Urinary bladder (tissue), 3 donors: ENCODE measurements at regions not wholly inside any gene's neighbourhood (a gene's known extent, or its start where the extent isn't known, plus 50 kb on each side); places are given as distances from the start of the nearest gene placed in this dataset.

Source experiments
- DNase-seq: peaks from one replicate; pipeline ENCODE4 v3.0.0-alpha.2; 2015; ENCODE audit errors: extremely low spot score
- H3K27ac ChIP-seq: one replicate; pipeline ENCODE4 v1.5.1; 2013; ENCODE audit warnings: low read depth, mild to moderate bottlenecking, moderate library complexity
- H3K36me3 ChIP-seq: one replicate; pipeline ENCODE4 v1.6.1; 2013; ENCODE audit warnings: mild to moderate bottlenecking, moderate library complexity; ENCODE audit not compliant: insufficient read depth
- H3K4me1 ChIP-seq: one replicate; pipeline ENCODE4 v1.6.1; 2013; ENCODE audit warnings: mild to moderate bottlenecking, moderate library complexity; ENCODE audit not compliant: insufficient read depth
- H3K4me3 ChIP-seq: one replicate; pipeline ENCODE4 v1.5.1; 2013; ENCODE audit warnings: low read depth, low read length
- WGBS: extraction: QIAGEN DNeasy Blood & Tissue Kit; methylation state at CpG from one replicate; pipeline ENCODE4 v1.1.7; 2013; 5-methylcytosine and 5-hydroxymethylcytosine counted together
- donor health status: healthy with polysubstance abuse.
- donor health status: healthy.

DNA sequence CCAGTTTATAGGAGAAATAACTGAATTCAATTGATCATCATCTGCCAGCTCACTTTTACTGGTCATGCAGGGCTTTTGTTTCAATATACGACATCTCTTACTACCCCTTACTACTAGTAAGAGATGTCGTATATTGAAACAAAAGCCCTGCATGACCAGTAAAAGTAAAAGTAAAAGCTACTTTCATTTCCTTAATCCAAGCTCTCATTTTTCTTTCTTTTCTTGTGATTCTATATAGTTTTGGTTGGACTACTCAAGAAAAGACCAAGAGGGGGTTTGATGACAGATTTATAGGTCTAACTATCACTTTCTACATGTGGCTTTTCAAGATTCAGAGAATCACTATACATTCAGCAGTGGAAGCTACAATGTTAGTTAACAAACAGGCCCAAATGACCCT is 1237.3 kb downstream of the ROBO2 start:
- WGBS, result 91% methylated on average over 2 of the region's 2 CpGs
- Histone ChIP-seq H3K4me1 (no peaks in the 10 kb centered on the region), H3K36me3 (no peaks in the 10 kb centered on the region), H3K27ac (no peak overlapping the region), H3K4me3 (no peak overlapping the region)
- DNase-seq, result no peak

DNA sequence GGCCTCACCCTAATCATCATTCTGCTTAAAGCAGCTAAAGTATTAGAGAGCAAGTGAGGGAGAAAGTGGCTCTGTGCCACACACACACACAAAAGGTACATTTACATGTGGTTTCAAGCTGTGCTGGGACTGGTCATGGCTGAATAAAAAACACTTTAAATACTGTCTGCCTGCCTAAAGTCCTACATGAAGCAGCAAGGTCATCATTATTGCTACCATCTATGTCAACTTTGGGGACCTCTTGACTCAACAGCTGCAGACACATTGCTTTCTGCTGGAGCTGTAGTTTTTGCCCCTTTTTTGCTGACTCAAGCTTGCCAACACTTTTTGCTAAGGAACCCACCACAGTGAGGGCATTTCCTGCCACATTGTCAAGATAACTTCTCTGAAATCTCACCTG is 1237.9 kb downstream of the ROBO2 start:
- Histone ChIP-seq H3K27ac (no peak overlapping the region), H3K4me3 (no peak overlapping the region), H3K36me3 (no peaks in the 10 kb centered on the region), H3K4me1 (no peaks in the 10 kb centered on the region)
- DNase-seq, result no peak

DNA sequence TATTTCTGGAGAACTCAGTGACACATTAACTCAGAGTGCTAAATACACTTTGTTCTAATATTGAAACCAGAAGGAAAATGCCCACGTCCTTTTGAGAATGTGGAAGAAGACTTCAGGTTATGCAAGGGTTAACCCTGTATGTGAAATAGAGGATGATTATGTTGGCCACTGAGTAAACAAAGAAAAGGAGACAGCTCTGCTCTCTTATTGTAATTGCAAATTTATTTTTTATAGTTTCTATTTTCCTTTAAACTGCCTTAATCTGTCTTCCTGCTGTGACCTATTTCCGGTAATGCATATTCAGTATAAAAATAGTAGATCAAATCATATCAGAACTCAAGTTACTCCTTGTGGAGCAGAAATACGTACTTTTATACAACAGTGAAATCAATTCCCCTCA is 1239.2 kb downstream of the ROBO2 start:
- DNase-seq, result no peak
- Histone ChIP-seq H3K27ac (no peak overlapping the region), H3K4me1 (no peaks in the 10 kb centered on the region), H3K36me3 (no peaks in the 10 kb centered on the region), H3K4me3 (no peak overlapping the region)
- WGBS, result 82% methylated on average over 3 of the region's 3 CpGs

DNA sequence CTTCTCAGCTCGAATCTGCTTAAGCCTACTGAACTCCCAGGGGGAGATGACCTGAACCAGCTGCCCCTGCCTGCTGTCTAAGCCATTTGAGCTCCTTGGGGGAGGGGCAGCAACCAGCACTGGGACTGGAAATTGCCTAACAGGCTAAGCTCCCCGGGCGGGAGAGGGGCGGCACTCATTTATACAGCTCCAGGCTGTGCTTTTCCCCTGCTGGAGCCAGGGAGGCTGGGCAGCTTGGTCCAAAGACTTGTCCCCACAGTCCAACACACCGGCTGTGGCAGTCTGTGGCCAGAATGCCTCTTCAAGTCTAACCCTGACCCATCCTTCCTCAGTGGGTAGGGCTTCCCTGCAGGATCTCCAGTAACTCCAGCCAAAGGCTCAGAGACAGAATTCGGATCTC is 1241.5 kb downstream of the ROBO2 start:
- Histone ChIP-seq H3K4me3 (no peak overlapping the region), H3K27ac (no peak overlapping the region), H3K4me1 (no peaks in the 10 kb centered on the region), H3K36me3 (no peaks in the 10 kb centered on the region)
- no peak for DNase-seq
- 89% methylated on average over 6 of the region's 6 CpGs for WGBS

DNA sequence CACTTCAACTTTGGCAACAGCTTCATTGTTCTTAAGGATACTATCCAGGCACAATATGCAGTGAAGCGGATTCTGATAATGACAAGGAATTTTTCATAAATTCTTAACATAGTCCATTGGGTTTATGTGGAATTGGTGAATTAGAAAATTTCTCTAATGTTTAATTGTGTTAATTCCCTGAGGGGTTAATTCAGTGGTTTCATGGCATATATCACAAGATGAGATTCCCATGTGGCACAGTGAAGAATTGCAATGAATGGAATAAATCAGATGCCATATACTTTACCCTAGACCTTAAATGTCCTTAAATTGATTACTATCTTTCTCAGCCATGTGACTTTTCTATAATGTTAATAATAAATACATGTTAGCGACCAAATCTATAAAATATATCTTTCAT is 1244.1 kb downstream of the ROBO2 start:
- Histone ChIP-seq H3K4me3 (no peak overlapping the region), H3K4me1 (no peaks in the 10 kb centered on the region), H3K27ac (no peak overlapping the region), H3K36me3 (no peaks in the 10 kb centered on the region)
- 91% methylated on average over 2 of the region's 2 CpGs for WGBS
- DNase-seq, result no peak

DNA sequence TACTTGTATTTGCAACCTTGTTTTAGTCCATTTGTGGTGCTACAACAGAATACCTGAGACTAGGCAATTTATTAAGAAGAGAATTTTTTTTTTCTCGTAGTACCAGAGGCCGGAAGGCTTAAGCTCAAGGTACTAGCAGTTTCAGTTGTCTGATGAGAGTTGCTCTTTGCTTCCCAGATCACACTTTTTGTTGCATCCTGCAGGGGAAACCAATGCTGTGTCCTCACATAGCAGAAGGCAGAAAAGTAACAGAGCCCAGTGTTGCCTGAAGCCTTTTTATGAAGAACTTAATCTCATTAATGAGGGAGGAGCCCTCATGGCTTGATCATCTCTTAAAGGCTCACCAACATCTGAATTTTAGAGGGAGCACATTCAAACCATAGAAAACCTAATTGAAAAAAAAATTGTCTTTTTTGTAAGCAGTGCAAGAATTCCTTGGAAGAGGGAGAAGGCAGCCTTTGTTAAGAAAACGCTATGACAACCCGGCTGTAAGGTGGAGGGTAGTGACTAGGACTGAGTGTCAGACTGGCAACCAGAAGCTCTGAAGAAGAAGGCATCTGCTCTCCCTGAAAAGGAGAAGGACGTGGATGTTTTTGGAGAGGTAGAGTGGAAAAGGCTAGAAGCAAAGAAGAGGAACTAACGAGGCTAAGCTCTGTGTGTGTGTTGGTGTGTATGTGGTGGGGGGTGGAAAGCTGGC is 1245.3 kb downstream of the ROBO2 start:
- Histone ChIP-seq H3K27ac (no peak overlapping the region), H3K4me3 (no peak overlapping the region), H3K36me3 (no peaks in the 10 kb centered on the region), H3K4me1 (no peaks in the 10 kb centered on the region)
- DNase-seq, result no peak
- 82% methylated on average over 6 of the region's 6 CpGs for WGBS

DNA sequence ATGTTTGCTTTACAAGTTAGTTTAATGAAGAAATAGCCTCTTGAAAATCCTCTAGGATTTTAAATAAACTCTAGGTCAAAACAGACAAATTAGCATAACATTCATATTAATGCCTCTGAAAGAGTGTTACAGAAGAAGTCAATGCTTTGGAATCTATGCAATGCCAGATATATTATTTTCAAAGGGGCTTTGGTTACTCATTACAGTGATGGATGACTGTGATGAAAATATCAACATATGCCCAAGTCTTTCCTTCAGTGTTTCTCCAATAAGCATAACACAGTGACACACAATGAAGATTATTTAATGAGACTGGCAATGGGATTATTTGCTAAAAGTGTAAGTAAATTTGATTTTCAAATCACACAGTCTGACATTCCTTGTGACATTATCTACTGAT is 1247.2 kb downstream of the ROBO2 start:
- DNase-seq, result no peak
- no peak overlapping the region for H3K4me3 ChIP-seq
- no peak overlapping the region for H3K27ac ChIP-seq
- no peaks in the 10 kb centered on the region for H3K4me1 ChIP-seq
- H3K36me3 ChIP-seq, result no peaks in the 10 kb centered on the region

DNA sequence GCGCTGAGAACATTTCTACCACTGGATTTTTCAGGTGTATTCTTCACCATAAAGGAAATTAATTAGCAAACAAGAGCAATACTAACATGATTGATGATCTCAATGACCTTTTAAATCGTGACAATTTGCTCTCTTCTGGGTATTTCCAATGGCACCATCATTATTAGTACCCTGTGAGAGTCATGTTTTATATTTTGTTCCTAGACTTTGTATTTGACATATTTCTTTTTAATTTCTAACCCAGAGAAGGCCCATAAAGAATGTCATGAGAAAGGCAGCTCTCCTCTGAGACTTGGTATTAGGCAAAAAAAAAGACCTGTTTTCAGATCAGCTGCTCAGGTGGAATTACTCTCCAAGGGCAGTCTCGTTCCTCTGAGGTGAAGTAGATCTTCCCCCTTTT is 1253.4 kb downstream of the ROBO2 start:
- H3K27ac ChIP-seq, result no peak overlapping the region
- DNase-seq, result no peak
- no peaks in the 10 kb centered on the region for H3K36me3 ChIP-seq
- no peaks in the 10 kb centered on the region for H3K4me1 ChIP-seq
- no peak overlapping the region for H3K4me3 ChIP-seq
- WGBS, result 85% methylated on average over 3 of the region's 3 CpGs

DNA sequence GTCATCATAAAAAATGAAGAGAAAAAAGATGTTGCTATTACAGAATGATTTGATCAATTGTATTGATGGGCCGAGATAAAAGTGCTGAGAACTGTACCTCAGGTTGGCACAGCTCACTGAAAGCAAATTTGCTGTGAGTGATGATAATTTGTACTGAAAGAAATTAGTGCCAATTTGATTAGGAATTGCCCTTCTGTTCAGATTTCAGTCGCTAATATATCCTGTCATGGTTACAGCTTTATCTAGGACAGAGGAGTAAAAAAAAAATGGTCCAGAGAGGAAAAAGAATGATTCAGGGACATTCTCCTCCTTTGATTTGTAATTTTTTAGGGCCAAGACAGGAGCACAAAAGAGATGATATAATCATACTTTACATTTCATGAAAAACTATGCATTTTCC is 1264.2 kb downstream of the ROBO2 start:
- no peak overlapping the region for H3K27ac ChIP-seq
- 93% methylated on average over 2 of the region's 2 CpGs for WGBS
- no peaks in the 10 kb centered on the region for H3K4me1 ChIP-seq
- H3K4me3 ChIP-seq, result no peak overlapping the region
- no peaks in the 10 kb centered on the region for H3K36me3 ChIP-seq
- DNase-seq, result no peak

DNA sequence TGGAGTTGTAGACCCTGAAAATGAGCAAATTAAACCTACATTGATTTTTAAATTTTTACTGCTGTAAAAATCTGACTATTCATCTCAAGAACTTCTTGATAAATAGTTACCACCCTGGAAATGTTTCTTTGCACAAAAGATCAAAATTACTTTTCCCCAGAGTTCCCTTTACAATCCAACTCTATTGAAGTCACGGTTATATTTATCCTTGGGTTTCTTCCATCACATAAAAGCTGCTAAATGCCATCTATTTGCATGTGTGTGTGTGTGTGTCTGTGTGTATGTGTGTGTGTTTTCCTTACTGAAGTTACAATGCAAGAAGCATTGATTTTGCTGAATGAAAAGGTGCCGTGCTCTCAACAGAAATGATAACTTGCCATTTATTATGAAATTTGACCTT is 1273.0 kb downstream of the ROBO2 start:
- 91% methylated on average over 2 of the region's 2 CpGs for WGBS
- Histone ChIP-seq H3K27ac (no peak overlapping the region), H3K36me3 (no peaks in the 10 kb centered on the region), H3K4me3 (no peak overlapping the region), H3K4me1 (no peaks in the 10 kb centered on the region)
- no peak for DNase-seq

DNA sequence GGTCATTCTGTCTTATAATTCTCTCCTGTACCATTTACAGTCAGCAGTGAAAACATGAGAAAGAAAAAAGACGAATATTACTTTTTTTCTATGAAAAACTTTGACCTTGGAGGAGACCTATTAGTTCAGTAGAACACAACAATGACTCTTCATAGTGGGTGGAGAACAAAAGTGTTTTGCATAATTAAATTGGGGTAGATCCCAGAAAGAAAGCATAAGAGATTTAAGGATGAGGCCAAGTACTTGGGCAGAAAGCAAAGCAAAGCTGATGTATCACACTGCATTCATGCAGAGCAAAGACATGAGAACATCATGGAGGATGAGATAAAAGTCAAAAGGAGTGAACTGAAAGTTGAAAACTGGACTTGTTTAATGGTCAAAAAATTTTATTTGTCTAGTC is 1273.4 kb downstream of the ROBO2 start:
- Histone ChIP-seq H3K4me1 (no peaks in the 10 kb centered on the region), H3K4me3 (no peak overlapping the region), H3K27ac (no peak overlapping the region), H3K36me3 (no peaks in the 10 kb centered on the region)
- DNase-seq, result no peak
- 89% methylated on average over 1 of the region's 1 CpG for WGBS

DNA sequence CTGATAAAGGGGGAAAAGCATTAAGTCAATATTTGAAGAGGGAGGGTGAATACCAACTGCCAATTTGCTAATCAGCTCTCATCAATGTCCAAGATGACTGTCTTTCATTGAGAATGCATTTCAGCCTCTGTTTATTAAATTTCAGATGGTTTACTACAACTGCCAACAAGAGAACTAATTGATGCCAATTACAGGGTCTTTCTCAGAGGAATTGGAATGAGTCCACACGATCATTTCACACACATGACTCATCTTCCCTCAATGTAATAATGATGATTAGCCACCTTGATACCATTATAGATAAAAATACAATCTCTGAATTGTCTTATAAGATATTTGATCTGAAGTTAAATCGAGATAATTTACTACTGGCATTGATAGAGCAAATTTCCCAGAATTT is 1274.4 kb downstream of the ROBO2 start:
- H3K36me3 ChIP-seq, result no peaks in the 10 kb centered on the region
- H3K4me3 ChIP-seq, result no peak overlapping the region
- no peaks in the 10 kb centered on the region for H3K4me1 ChIP-seq
- H3K27ac ChIP-seq, result no peak overlapping the region
- DNase-seq, result no peak
- WGBS, result 75% methylated on average over 2 of the region's 2 CpGs

DNA sequence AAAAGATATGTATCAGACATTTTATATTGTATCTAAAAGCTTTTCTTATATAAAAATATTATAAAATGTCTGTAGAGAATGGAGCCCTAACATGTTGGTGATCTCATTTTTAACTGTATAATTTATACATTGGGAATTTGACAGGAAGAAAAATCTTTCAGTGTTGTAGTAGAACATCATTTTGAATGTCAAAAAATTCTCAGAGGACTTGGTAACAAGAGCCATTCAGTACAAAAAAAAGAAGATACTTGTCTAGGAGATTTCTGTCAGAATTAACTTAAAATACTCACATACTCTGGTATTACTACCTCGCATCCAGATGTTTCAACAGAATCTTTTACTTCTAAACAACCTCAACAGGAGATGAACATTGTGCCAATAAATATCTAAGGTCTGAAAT is 1277.9 kb downstream of the ROBO2 start:
- no peaks in the 10 kb centered on the region for H3K4me1 ChIP-seq
- 70% methylated on average over 1 of the region's 1 CpG for WGBS
- no peak for DNase-seq
- no peak overlapping the region for H3K27ac ChIP-seq
- no peak overlapping the region for H3K4me3 ChIP-seq
- no peaks in the 10 kb centered on the region for H3K36me3 ChIP-seq

DNA sequence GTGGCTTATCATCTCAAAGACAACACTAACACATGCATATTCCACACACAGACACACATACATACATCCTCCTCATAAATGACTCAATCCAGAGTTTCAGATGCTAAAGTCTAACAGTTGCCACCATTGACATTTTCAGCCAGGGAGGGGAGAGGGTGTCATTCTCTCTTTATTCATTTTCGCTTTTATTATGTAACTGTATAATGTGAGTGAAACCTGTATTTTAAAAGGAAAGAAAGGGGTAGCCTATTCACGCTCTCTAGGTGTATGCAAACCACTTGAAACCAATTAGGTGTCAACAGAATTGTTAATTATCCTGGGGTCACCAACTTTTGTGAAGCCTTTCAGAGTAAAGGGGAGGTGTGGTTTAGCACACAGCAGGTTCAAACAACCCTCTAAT is 1282.9 kb downstream of the ROBO2 start:
- no peaks in the 10 kb centered on the region for H3K36me3 ChIP-seq
- no peaks in the 10 kb centered on the region for H3K4me1 ChIP-seq
- no peak for DNase-seq
- WGBS, result 94% methylated on average over 2 of the region's 2 CpGs
- H3K27ac ChIP-seq, result no peak overlapping the region
- no peak overlapping the region for H3K4me3 ChIP-seq

DNA sequence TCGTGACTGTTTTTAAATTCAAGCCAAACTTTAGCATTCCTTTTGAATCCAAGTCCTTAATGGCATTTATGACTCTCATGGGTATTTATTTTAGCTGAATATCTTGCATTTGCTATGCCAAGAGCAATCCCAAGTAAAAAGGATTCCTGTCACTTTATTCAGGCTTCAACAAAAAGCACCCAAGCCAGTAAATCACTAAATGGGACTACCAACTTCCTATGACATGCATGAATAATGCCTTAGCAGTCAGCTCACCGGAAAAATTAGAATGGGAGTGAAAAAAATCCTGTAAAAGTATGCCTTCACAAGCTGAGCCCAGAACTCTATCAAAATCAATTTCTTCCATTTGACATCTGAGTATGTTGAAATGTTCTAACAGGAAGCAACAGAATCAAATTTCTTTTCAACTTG is 1297.9 kb downstream of the ROBO2 start:
- WGBS, result 27% methylated on average over 2 of the region's 2 CpGs
- Histone ChIP-seq H3K36me3 (no peaks in the 10 kb centered on the region), H3K27ac (no peak overlapping the region), H3K4me3 (no peak overlapping the region), H3K4me1 (no peaks in the 10 kb centered on the region)
- DNase-seq, result no peak
